CD4-positive, alpha-beta T cell treated with Interleukin-17A for 1 hour (primary cell): ENCODE measurements at regions not wholly inside any gene's neighbourhood (a gene's known extent, or its start where the extent isn't known, plus 50 kb on each side); places are given as distances from the start of the nearest gene placed in this dataset.

Experiments
- DNase-seq: peaks from one replicate; pipeline ENCODE4 v3.0.0-alpha.2; 2020

GRCh38 chr20:6482486-6482885 is 285.0 kb upstream of the BMP2 start:
- DNase-seq, result no peak

- no peak for DNase-seq
Measured at GRCh38 chr20:6480328-6481200, 286.9 kb upstream of the BMP2 start.

GRCh38 chr20:6473197-6473596 is 294.3 kb upstream of the BMP2 start:
- no peak for DNase-seq

GRCh38 chr20:6471871-6472270 is 295.6 kb upstream of the BMP2 start:
- no peak for DNase-seq

DNA sequence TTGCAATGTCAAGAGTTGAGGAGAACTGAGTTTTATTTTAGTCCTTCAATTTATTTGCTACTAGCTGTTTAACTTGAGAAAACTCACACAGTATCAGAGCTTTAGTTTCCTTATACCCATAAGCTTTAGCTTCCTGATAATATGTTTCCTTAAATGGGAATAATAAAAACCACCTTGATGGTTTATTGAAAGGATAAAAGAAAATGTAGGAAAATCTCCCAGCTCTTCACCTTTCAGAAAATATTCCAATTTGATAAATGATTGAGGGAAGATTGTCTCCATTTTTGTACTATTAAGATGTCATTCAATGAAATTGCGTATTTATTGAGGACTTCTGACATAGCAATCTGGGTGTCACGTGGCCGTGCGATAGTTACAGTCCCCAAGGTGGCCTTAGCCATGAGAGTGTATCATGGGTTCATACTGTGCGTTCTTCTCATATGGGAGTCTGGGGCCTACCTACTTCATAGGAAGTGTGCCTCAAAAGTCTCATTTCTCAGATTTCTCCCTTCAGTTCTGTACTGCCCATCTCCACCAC is 296.3 kb upstream of the BMP2 start:
- no peak for DNase-seq

DNA sequence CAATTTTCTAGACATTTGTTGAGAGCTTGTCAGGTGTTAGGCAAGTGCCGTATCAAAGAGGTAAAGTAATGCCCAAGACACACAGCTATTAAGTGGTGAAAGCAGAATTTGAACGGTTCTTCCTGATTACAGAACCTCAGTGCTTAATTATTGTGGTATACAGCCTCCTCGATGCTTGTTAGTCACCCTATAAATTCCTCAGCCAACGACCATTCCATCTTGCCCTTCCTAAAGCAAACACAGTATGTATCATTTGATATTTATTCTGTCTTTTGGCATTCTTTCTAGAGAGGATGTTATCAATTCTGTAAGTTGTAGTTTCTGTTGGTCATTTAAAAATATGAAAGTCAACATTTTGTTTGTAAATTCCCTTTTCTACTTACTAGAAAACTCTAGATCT is 297.8 kb upstream of the BMP2 start:
- no peak for DNase-seq

- DNase-seq, result no peak
Measured at GRCh38 chr20:6468423-6469116, 298.9 kb upstream of the BMP2 start.

DNA sequence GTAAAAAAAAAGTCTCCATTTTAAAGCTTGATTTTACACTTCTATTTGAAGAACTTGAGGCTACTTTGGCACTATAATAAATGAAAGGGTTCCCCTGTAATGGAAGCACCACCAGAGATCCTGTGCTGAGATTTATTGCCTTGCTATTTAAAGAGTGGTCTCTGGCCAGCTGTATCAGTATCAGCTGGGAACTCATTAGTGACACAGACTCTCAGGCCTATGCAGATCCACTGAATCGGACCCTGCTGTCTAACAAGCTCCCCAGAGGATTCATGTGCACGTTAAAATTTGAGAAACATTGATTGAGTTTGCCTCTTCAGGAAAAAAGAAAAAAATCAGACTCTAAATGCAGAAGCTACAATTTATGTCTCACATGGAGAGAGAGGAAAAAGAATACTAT is 299.9 kb upstream of the BMP2 start:
- no peak for DNase-seq

GRCh38 chr20:6466075-6466810 is 301.2 kb upstream of the BMP2 start:
- no peak for DNase-seq

- DNase-seq, result no peak
Measured at GRCh38 chr20:6450841-6451240, 316.6 kb upstream of the BMP2 start.

GRCh38 chr20:6440443-6440799 is 317.6 kb upstream of the FERMT1 start:
- no peak for DNase-seq

DNA sequence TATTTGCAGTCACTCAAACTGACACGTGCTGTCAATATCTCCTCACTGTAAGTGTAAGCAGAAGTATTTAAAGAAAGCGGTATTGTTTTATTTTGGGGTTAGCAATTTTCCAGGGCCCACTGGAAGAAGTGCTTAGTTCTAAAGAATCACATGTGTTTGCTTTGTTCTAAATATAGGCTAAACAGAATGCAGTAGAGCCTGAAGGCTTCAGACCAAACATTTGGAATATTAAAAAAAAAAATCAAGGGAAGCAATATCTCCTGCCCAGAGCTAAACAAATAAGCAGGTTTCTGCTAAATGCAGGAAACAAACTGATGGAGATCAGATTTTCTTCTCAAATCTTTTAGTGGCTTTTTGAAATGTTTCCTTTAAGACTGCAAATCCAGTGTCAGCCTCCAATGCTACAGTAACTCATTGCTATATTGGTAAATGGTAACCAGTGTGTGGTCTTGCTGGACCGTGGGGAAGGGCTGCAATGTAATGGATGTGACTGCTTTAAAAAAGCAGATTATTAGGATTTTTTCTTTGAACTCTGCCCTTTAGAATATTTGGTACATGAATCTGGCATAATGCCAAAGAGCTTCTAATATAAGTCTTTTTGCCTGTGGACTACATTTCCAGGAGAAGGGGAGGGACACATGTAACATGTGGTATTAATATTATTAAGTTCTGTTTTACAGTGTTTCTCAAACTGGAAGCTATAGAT is 317.1 kb upstream of the FERMT1 start:
- no peak for DNase-seq

DNA sequence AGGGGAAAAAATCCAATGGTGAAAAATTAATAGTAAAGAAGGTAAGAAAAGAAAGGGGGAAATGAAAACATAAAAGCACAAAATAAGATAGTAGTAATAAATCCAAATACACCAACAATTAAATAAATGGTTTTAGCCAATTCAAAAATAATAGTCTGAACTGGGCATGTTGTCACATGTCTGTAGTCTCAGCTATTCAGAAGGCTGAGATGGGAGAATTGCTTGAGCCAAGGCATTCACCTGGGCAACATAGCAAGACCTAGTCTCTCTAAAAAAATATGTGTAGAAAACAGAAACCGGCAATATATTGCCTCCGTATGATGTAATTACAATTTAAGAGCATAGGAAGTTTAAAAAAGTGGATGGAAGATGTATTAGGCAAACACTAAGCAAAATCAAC is 311.3 kb upstream of the FERMT1 start:
- no peak for DNase-seq

DNA sequence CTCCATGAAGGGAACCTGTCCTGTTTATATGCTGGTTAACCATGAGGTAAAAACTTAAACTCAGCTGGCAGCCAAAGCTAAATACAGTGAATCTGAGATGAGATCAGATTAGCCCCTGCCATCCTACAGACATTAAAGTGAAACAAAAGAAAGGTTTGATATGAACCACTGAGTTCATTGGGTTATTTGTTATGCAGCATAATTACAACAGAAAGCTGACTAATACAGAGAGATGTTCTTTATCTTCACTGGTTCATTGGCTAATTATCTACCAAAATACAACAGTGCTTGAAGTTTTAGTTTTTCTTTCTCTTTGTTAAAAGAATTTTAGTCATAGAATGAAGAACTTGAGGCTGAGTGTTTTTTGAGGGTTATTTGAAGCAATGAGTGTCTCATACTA is 307.6 kb upstream of the FERMT1 start:
- DNase-seq, result no peak

DNA sequence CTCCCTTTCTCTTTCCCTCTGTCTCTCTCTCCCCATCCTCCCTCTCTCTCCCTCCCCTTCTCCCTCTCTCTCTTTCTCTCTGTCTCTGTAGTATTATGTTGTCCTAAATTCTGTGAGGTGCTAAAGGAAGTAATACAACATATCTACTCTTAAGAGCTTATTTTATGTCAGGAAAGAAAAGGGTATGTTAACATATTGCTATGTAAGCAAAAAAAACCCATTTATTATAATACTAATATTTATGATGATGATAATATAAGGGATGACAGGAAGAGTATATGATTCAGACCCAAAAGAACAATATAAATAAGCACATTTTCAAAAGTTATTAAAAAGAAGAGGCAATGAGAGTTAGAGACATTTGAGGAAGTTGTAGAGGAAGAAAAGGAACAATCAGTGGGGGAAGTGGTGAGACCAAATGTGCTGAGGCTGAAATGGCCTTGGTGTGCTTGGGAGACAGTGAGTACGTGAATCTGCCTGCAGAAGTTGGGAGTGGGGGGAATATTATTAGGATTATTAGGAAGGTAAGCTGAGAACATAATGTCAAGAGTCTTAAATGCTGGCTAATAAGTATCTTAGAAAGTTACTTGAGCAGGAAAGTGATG is 303.6 kb upstream of the FERMT1 start:
- DNase-seq, result no peak

DNA sequence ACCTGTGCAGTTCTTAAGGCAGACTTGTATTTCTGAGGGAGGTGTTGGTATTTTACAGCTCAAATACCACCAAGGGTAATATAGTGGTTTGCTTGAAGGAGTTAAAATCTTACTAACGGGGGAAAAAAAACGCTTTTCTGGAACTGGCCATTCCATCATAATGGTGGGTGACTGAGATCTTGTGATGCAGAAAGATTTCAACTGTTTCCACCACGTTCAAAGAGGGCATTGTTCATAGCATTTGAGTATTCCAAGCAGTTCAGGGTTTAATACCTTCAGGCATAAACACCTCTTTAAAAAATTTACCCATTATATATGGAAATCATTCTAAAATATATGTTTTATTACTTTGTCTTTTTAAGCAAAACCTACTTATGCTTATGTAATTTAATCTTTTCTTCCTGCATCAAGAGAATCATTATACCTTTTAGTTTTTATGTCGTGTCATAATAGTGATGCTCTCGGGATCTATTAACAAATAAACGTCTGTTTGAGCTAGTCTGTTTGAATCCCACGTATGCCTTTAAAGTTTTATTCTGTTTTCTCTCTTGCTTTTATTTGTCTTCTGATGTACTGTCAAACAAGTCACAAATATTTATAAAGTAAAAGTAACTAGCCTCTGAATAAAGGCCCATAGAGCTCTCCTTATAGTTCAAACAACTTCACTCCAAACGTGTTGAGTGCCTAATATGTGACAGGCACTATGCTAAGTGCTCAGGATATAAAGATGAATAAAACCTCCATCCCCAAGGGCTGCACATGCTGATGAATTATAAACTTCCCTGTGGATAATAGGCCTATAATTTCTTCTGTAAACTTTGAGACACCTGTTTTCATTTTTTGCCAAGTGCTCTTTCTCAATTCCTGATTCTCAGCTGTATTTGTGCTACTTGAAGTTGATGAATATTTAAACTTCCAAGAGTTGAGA is 298.8 kb upstream of the FERMT1 start:
- DNase-seq, result no peak

DNA sequence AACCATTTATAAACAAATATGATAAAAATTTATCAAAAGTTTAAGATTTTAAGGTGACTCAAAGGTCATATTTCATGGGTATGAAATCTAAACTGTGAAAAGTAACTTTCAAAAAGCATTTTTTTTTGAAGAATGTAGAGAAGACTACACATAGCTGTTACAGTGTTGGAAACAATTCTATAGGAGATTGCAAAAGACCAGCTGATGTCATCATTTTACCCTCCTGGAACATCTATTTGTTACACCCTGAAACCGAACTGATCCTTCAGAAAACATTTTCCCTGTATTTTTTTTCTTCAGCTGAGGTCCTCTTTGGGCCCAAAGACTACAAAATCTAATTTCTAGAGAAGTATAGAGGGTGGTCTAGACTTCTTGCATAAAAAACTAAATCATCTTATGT is 297.5 kb upstream of the FERMT1 start:
- no peak for DNase-seq

GRCh38 chr20:6418732-6419131 is 295.9 kb upstream of the FERMT1 start:
- DNase-seq, result no peak

- DNase-seq, result no peak
Measured at GRCh38 chr20:6416371-6416770, 293.5 kb upstream of the FERMT1 start.

DNA sequence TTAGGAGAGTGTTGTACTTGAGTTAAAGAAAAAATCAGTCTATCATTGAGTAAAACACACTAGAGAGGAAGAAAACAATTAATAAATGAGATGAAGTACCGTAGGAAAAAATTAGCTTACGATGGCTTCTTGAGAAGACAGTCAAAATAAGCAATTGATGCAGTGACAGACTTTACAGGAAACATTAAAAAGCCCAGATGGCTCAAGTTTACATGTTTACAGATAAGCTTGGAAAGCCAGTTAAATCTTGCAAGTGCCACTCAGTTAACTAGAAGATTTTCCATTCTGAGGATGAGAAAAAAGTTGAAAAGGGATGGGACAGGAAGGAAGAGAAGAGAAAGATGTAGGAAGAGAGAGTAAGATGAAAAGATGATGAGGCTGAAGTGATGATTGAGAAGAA is 288.8 kb upstream of the FERMT1 start:
- no peak for DNase-seq

- DNase-seq, result no peak
Measured at GRCh38 chr20:6410721-6411120, 287.9 kb upstream of the FERMT1 start.
